Peyer's patch (tissue), 4 donors: ENCODE measurements at regions not wholly inside any gene's neighbourhood (a gene's known extent, or its start where the extent isn't known, plus 50 kb on each side); places are given as distances from the start of the nearest gene placed in this dataset.

Source experiments
- DNase-seq, 3 donors: peaks; one replicate each; pipeline ENCODE4 v3.0.0-alpha.2; 2017 to 2019
- H3K27ac ChIP-seq, 4 donors: fragments of 200-600 bp; sonication (generic); one replicate each; pipeline ENCODE4 v1.5.1; 2016 to 2019
- H3K27me3 ChIP-seq, 2 donors: fragments of 200-600 bp; sonication (generic); one replicate each; pipeline ENCODE4 v1.5.1; 2019
- H3K36me3 ChIP-seq, 3 donors: fragments of 200-600 bp; sonication (generic); one replicate each; pipeline ENCODE4 v1.5.1; 2016 to 2019
- H3K4me1 ChIP-seq, 4 donors: fragments of 200-600 bp; sonication (generic); one replicate each; pipeline ENCODE4 v1.5.1; 2016 to 2019
- H3K4me3 ChIP-seq, 4 donors: fragments of 200-600 bp; sonication (generic); 1 replicate in 3 of 4; 2 replicates in 1 of 4; pipeline ENCODE4 v1.5.1; 2016 to 2019; ENCODE audit warnings: mild to moderate bottlenecking in 1 of 4
- H3K9me3 ChIP-seq, 4 donors: fragments of 200-600 bp; sonication (generic); one replicate each; pipeline ENCODE4 v1.5.1; 2016 to 2019; ENCODE audit warnings: mild to moderate bottlenecking in 1 of 4
- POLR2A ChIP-seq, 2 donors: fragments of 450-650 bp; IDR thresholded peaks; one replicate each; pipeline ENCODE4 v1.5.1; 2017; ENCODE audit warnings: antibody characterized with exemption in 2 of 2, mild to moderate bottlenecking in 2 of 2, moderate library complexity in 2 of 2
- TF ChIP-seq, protein P1 (sequence below), 6 experiments: fragments of 450-650 bp in 4 of 6; fragments of 200-600 bp in 2 of 6; sonication (generic) in 1 of 6; IDR thresholded peaks; one replicate each; pipeline ENCODE4 v1.5.1; 2017 to 2019; ENCODE audit warnings: antibody characterized with exemption in 6 of 6, mild to moderate bottlenecking in 3 of 6, moderate library complexity in 1 of 6

DNA sequence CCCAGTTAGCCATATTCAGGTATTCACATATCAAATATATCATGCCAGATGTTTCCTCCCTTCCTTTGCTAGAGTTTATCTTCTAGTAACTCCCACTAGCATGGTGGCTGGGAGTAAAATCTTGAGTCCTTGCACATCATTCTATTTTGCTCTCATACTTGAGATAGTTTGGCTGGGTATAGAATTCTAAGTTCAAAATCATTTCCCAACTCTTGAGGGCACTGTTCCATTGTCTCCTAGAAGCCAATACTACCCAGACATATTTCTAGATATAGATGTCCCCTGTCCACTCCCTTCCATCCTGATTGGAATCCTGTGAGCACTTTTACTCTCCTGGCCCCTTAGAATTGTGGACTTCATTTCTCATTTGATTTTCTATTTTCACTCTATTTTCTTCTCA is 104.7 kb downstream of the ZFP64 start:
- TF ChIP-seq, protein P1, sequence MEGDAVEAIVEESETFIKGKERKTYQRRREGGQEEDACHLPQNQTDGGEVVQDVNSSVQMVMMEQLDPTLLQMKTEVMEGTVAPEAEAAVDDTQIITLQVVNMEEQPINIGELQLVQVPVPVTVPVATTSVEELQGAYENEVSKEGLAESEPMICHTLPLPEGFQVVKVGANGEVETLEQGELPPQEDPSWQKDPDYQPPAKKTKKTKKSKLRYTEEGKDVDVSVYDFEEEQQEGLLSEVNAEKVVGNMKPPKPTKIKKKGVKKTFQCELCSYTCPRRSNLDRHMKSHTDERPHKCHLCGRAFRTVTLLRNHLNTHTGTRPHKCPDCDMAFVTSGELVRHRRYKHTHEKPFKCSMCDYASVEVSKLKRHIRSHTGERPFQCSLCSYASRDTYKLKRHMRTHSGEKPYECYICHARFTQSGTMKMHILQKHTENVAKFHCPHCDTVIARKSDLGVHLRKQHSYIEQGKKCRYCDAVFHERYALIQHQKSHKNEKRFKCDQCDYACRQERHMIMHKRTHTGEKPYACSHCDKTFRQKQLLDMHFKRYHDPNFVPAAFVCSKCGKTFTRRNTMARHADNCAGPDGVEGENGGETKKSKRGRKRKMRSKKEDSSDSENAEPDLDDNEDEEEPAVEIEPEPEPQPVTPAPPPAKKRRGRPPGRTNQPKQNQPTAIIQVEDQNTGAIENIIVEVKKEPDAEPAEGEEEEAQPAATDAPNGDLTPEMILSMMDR (IDR thresholded peaks at IDR 0.05): no peak
- TF ChIP-seq POLR2A (IDR thresholded peaks at IDR 0.05): no peak
- Histone ChIP-seq H3K27ac (no peak overlapping the region), H3K4me3 (no peak overlapping the region), H3K9me3 (peaks cover 0 to 10% (median 0%) of the 10 kb centered on the region in 4 donors), H3K4me1 (no peaks in the 10 kb centered on the region), H3K36me3 (peaks cover 0 to 8% (median 0%) of the 10 kb centered on the region in 3 donors), H3K27me3 (no peaks in the 10 kb centered on the region)
- DNase-seq: no peak

DNA sequence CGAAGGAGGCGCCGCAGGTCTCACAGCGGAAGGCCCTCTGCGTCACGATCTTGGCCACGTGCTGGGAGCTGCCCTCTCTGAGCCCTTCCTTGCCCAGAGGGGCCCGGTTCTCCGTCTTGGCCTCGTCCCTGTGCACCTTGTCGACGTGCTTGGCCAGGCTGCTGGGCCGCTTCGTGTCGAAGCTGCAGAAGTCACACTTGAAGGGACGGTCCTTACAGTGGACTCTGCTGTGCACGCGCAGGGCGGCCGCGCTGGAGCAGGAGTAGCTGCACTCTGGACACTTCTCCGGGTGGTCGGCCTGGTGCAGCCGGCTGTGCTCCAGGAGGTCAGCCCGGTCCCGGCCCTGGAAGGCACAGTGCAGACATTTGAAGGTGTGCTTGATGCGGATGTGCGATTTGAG is 106.9 kb downstream of the ZFP64 start:
- H3K27me3 ChIP-seq: no peaks in the 10 kb centered on the region
- no peaks in the 10 kb centered on the region for H3K4me1 ChIP-seq
- H3K36me3 ChIP-seq: peaks cover 0 to 8% (median 0%) of the 10 kb centered on the region in 3 donors
- TF ChIP-seq POLR2A (IDR thresholded peaks at IDR 0.05): no peak
- TF ChIP-seq, protein P1 (IDR thresholded peaks at IDR 0.05): no peak
- DNase-seq: no peak
- no peak overlapping the region for H3K27ac ChIP-seq
- H3K4me3 ChIP-seq: no peak overlapping the region
- H3K9me3 ChIP-seq: peaks cover 0 to 10% (median 0%) of the 10 kb centered on the region in 4 donors

DNA sequence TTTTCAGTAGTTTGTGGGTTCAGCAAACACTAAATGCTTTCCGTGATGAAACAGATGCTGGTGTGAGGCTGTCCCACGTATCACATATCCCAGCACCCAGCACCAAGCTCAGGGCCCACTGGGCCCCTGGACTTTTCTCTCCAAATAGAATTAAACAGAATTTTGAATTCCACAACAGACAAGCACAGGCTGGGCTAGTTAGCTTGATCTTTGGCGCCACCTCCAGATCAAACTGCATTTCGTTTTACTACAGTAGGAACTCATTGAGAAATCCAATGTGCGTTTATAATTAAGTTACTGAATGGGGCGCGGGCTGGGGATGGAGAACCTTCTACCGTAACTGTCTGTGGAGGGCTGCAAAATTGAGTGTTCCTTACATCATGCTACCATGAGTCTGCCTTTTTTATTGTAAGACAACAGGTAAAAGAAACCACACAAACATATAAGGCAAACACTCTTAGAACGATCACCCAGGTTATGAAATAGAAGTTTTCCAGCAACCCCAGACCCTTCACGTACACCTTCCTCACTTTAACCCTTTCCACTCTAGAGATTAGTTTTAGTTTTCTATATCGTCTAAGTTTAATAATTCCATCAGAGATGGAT is 107.8 kb downstream of the ZFP64 start:
- Histone ChIP-seq H3K27ac (no peak overlapping the region), H3K4me1 (no peaks in the 10 kb centered on the region), H3K9me3 (peaks cover 0 to 10% (median 0%) of the 10 kb centered on the region in 4 donors), H3K36me3 (peaks cover 0 to 8% (median 0%) of the 10 kb centered on the region in 3 donors), H3K4me3 (no peak overlapping the region), H3K27me3 (no peaks in the 10 kb centered on the region)
- DNase-seq: peak in 1 of 3 donors; percentile 66
- TF ChIP-seq, protein P1 (IDR thresholded peaks at IDR 0.05): peak in 4 of 6 experiments; percentile 26 to 58 (median 54)
- TF ChIP-seq POLR2A (IDR thresholded peaks at IDR 0.05): no peak

DNA sequence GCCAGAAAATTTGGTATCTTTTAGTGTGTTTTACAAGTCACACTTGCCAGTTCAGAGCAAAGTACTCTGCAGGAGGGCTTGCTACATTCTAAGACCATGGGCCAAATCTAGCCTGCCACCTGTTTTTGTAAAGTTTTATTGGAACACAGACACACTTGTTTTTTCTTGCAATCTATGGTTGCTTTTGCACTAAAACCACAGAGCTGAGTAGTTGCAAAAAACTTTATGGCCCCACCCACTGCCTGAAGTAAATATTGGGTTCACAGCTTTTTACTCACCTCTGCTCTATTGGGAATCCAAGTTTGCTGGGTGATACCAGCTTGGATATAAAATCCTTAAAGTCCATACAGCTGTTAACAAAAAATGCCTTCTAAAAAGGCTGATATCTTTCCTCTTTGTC is 109.0 kb downstream of the ZFP64 start:
- TF ChIP-seq, protein P1 (IDR thresholded peaks at IDR 0.05): no peak
- no peak for TF ChIP-seq POLR2A (IDR thresholded peaks at IDR 0.05)
- no peaks in the 10 kb centered on the region for H3K4me1 ChIP-seq

DNA sequence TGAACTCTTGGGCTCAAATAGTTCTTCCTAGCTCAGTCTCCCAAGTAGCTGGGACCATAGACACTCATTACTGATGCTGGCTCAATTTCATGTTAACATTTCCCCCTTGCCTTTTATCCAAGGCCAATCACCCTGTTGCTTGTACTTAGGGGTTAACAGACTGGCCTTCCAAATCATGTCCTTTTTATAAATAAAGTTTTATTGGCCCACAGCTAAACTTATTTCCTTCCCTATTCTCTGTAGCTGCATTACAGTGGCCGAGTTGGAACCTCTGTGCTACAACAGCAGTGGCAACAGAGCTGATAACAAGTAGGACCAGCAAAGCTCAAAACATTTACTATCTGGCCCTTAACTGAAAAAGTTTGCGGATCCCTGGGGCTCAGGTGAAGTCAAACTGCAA is 109.8 kb downstream of the ZFP64 start:
- Histone ChIP-seq H3K9me3 (peaks cover 0 to 2% (median 0%) of the 10 kb centered on the region in 4 donors), H3K27me3 (no peaks in the 10 kb centered on the region), H3K36me3 (no peaks in the 10 kb centered on the region), H3K27ac (no peak overlapping the region), H3K4me3 (no peak overlapping the region), H3K4me1 (no peaks in the 10 kb centered on the region)
- TF ChIP-seq, protein P1 (IDR thresholded peaks at IDR 0.05): no peak
- no peak for TF ChIP-seq POLR2A (IDR thresholded peaks at IDR 0.05)
- DNase-seq: no peak

More for the DNA sequence above, 109.0 kb downstream of the ZFP64 start:
- Histone ChIP-seq H3K9me3 (peaks cover 0 to 9% (median 0%) of the 10 kb centered on the region in 4 donors), H3K27me3 (no peaks in the 10 kb centered on the region), H3K4me3 (no peak overlapping the region), H3K36me3 (peaks cover 0 to 2% (median 0%) of the 10 kb centered on the region in 3 donors), H3K27ac (no peak overlapping the region)
- DNase-seq: no peak
